Hepatocyte (in vitro differentiated cells): ENCODE measurements at regions not wholly inside any gene's neighbourhood (a gene's known extent, or its start where the extent isn't known, plus 50 kb on each side); places are given as distances from the start of the nearest gene placed in this dataset.

ENCODE experiments used
- CTCF ChIP-seq: fragments of 200-600 bp; sonication (generic); IDR thresholded peaks from 2 replicates; pipeline ENCODE4 v1.5.1; 2016; ENCODE audit warnings: antibody characterized with exemption, mild to moderate bottlenecking; ENCODE audit not compliant: poor library complexity
- EZH2 ChIP-seq: fragments of 200-600 bp; sonication (generic); IDR thresholded peaks from 2 replicates; pipeline ENCODE4 v1.6.1; 2016; ENCODE audit warnings: antibody characterized with exemption, mild to moderate bottlenecking, borderline replicate concordance
- EZH2phosphoT487 ChIP-seq: fragments of 200-600 bp; sonication (generic); IDR thresholded peaks from one replicate; pipeline ENCODE4 v1.6.1; 2018; ENCODE audit warnings: antibody characterized with exemption, mild to moderate bottlenecking, low read depth, moderate library complexity; ENCODE audit not compliant: unreplicated experiment, severe bottlenecking

GRCh38 chr21:17460094-17460493 is 52.7 kb upstream of the CXADR start:
- TF ChIP-seq EZH2phosphoT487 (no peak), CTCF (no peak), EZH2 (no peak)
